A673 (cell line): ENCODE measurements at regions not wholly inside any gene's neighbourhood (a gene's known extent, or its start where the extent isn't known, plus 50 kb on each side); places are given as distances from the start of the nearest gene placed in this dataset.

Experiments
- CTCF ChIP-seq: fragments of 300-800, 200-600 bp; sonication (generic); conservative IDR thresholded peaks from 2 replicates; pipeline ENCODE4 v1.5.1; 2017; ENCODE audit warnings: low read depth, mild to moderate bottlenecking, antibody characterized with exemption, low read length, moderate library complexity, mixed read lengths
- EZH2 ChIP-seq: fragments of 200-600 bp; sonication (generic); IDR thresholded peaks from 2 replicates; pipeline ENCODE4 v1.6.1; 2017; ENCODE audit warnings: borderline replicate concordance, low read depth, mild to moderate bottlenecking, mixed read lengths, antibody characterized with exemption, low read length; ENCODE audit not compliant: poor library complexity, severe bottlenecking

- no peak for TF ChIP-seq CTCF
- no peak for TF ChIP-seq EZH2
These were observed 259.3 kb downstream of the DCDC2C start for GRCh38 chr2:3962719-3963118.
